Stomach (tissue), 8 donors: ENCODE measurements at regions not wholly inside any gene's neighbourhood (a gene's known extent, or its start where the extent isn't known, plus 50 kb on each side); places are given as distances from the start of the nearest gene placed in this dataset.

Experiments
- DNase-seq, 2 donors: peaks; one replicate each; pipeline versions ENCODE4 v3.0.0 to v3.0.0-alpha.2; 2013 to 2019
- H3K27ac ChIP-seq, 5 donors: fragments of 200-600 bp in 4 of 5; sonication (generic) in 4 of 5; one replicate each; pipeline ENCODE4 v1.5.1; 2013 to 2019; ENCODE audit warnings: mild to moderate bottlenecking in 1 of 5, moderate library complexity in 1 of 5
- H3K27me3 ChIP-seq, 3 donors: fragments of 200-600 bp; sonication (generic); one replicate each; pipeline ENCODE4 v1.5.1; 2017 to 2019; ENCODE audit warnings: mixed run types in 1 of 3
- H3K36me3 ChIP-seq, 4 donors: fragments of 200-600 bp; sonication (generic); 1 replicate in 3 of 4; 2 replicates in 1 of 4; pipeline ENCODE4 v1.5.1; 2016 to 2019
- H3K4me1 ChIP-seq, 4 donors: fragments of 200-600 bp; sonication (generic); one replicate each; pipeline ENCODE4 v1.5.1; 2016 to 2019
- H3K4me3 ChIP-seq, 4 donors: fragments of 200-600 bp; sonication (generic) in 3 of 4; one replicate each; pipeline ENCODE4 v1.5.1; 2016 to 2019; ENCODE audit warnings: mild to moderate bottlenecking in 1 of 4
- H3K9me3 ChIP-seq, 4 donors: fragments of 200-600 bp; sonication (generic); one replicate each; pipeline ENCODE4 v1.5.1; 2016 to 2019
- EP300 ChIP-seq: sonication (generic); formaldehyde crosslinking; IDR thresholded peaks from one replicate; pipeline ENCODE4 v1.6.1; 2017; ENCODE audit warnings: antibody characterized with exemption
- POLR2A ChIP-seq, 4 donors: fragments of 450-650 bp; IDR thresholded peaks; one replicate each; pipeline ENCODE4 v1.6.1; 2016; ENCODE audit warnings: antibody characterized with exemption in 4 of 4, control low read depth in 2 of 4, mild to moderate bottlenecking in 1 of 4, moderate library complexity in 1 of 4
- POLR2AphosphoS5 ChIP-seq, 3 donors: sonication (generic); formaldehyde crosslinking; IDR thresholded peaks; one replicate each; pipeline ENCODE4 v1.6.1; 2016; ENCODE audit warnings: antibody characterized with exemption in 3 of 3
- WGBS, 5 donors: extraction: QIAGEN DNeasy Blood & Tissue Kit in 3 of 5; methylation state at CpG; one replicate each; pipeline versions ENCODE4 v1.1.5 to v1.1.7; 2013 to 2018; 5-methylcytosine and 5-hydroxymethylcytosine counted together
- intact Hi-C: fragments of 100-400 bp; cut with DNase I; formaldehyde crosslinking; loops from one replicate; pipeline ENCODE4 v1.15.1; 2023; ENCODE audit warnings: low total_unique reads
- TF ChIP-seq, protein P1 (sequence below), 7 experiments: fragments of 450-650 bp in 4 of 7; fragments of 200-600 bp in 3 of 7; sonication (generic) in 3 of 7; IDR thresholded peaks; one replicate each; pipeline ENCODE4 v1.5.1; 2016 to 2019; ENCODE audit warnings: antibody characterized with exemption in 7 of 7, control low read depth in 2 of 7, mild to moderate bottlenecking in 1 of 7
- donor health status: healthy with polysubstance abuse.
- donor health status: Bipolar disorder and iron deficiency.
- donor health status: healthy.

- intact Hi-C loops, result no loop called here
- Histone ChIP-seq H3K36me3 (no peaks in the 10 kb centered on the region), H3K27ac (no peak overlapping the region), H3K9me3 (peaks cover 0 to 5% (median 0%) of the 10 kb centered on the region in 4 donors), H3K4me1 (no peaks in the 10 kb centered on the region), H3K27me3 (no peaks in the 10 kb centered on the region), H3K4me3 (no peak overlapping the region)
- TF ChIP-seq POLR2A (IDR thresholded peaks at IDR 0.05), result no peak
- TF ChIP-seq, protein P1, sequence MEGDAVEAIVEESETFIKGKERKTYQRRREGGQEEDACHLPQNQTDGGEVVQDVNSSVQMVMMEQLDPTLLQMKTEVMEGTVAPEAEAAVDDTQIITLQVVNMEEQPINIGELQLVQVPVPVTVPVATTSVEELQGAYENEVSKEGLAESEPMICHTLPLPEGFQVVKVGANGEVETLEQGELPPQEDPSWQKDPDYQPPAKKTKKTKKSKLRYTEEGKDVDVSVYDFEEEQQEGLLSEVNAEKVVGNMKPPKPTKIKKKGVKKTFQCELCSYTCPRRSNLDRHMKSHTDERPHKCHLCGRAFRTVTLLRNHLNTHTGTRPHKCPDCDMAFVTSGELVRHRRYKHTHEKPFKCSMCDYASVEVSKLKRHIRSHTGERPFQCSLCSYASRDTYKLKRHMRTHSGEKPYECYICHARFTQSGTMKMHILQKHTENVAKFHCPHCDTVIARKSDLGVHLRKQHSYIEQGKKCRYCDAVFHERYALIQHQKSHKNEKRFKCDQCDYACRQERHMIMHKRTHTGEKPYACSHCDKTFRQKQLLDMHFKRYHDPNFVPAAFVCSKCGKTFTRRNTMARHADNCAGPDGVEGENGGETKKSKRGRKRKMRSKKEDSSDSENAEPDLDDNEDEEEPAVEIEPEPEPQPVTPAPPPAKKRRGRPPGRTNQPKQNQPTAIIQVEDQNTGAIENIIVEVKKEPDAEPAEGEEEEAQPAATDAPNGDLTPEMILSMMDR (IDR thresholded peaks at IDR 0.05), result no peak
- no peak for TF ChIP-seq POLR2AphosphoS5 (IDR thresholded peaks at IDR 0.05)
- no peak for TF ChIP-seq EP300
- no peak for DNase-seq
Measured at GRCh38 chr9:118578467-118578866, 790.8 kb downstream of the BRINP1 start.

- H3K27ac ChIP-seq, result no peak overlapping the region
- H3K4me1 ChIP-seq, result no peaks in the 10 kb centered on the region
- DNase-seq, result no peak
- H3K36me3 ChIP-seq, result no peaks in the 10 kb centered on the region
- H3K4me3 ChIP-seq, result no peak overlapping the region
- no peaks in the 10 kb centered on the region for H3K27me3 ChIP-seq
- intact Hi-C loops, result no loop called here
- TF ChIP-seq, protein P1 (IDR thresholded peaks at IDR 0.05), result no peak
- TF ChIP-seq EP300 (no peak), POLR2AphosphoS5 (IDR thresholded peaks at IDR 0.05) (no peak), POLR2A (IDR thresholded peaks at IDR 0.05) (no peak)
- WGBS, 5 donors, result 68 to 94% (median 79%) methylated on average over 4 of the region's 4 CpGs
- peaks cover 0 to 5% (median 2%) of the 10 kb centered on the region in 4 donors for H3K9me3 ChIP-seq
Measured at GRCh38 chr9:118583414-118583813, 785.8 kb downstream of the BRINP1 start.

- TF ChIP-seq, protein P1 (IDR thresholded peaks at IDR 0.05), result no peak
- no peak for TF ChIP-seq POLR2AphosphoS5 (IDR thresholded peaks at IDR 0.05)
- TF ChIP-seq EP300, result no peak
- no peak for TF ChIP-seq POLR2A (IDR thresholded peaks at IDR 0.05)
- Histone ChIP-seq H3K36me3 (no peaks in the 10 kb centered on the region), H3K9me3 (peaks cover 0 to 5% (median 2%) of the 10 kb centered on the region in 4 donors), H3K4me3 (no peak overlapping the region), H3K27ac (no peak overlapping the region), H3K27me3 (no peaks in the 10 kb centered on the region), H3K4me1 (no peaks in the 10 kb centered on the region)
- 40 to 82% (median 60%) methylated on average over 2 of the region's 2 CpGs for WGBS, 5 donors
- intact Hi-C loops, result no loop called here
- DNase-seq, result no peak
Measured at GRCh38 chr9:118586978-118587377, 782.3 kb downstream of the BRINP1 start.

GRCh38 chr9:118594428-118594827 is 774.8 kb downstream of the BRINP1 start:
- intact Hi-C loops, result no loop called here
- no peak overlapping the region for H3K4me3 ChIP-seq
- 76 to 81% (median 79%) methylated on average over 6 of the region's 6 CpGs for WGBS, 5 donors
- no peak for DNase-seq
- TF ChIP-seq POLR2AphosphoS5 (IDR thresholded peaks at IDR 0.05) (no peak), EP300 (no peak), POLR2A (IDR thresholded peaks at IDR 0.05) (no peak)
- TF ChIP-seq, protein P1 (IDR thresholded peaks at IDR 0.05), result no peak
- H3K4me1 ChIP-seq, result peaks cover 0 to 5% (median 0%) of the 10 kb centered on the region in 4 donors
- no peaks in the 10 kb centered on the region for H3K36me3 ChIP-seq
- H3K9me3 ChIP-seq, result no peaks in the 10 kb centered on the region
- no peaks in the 10 kb centered on the region for H3K27me3 ChIP-seq
- no peak overlapping the region for H3K27ac ChIP-seq
